ENCODE measurements at regions not wholly inside any gene's neighbourhood (a gene's known extent, or its start where the extent isn't known, plus 50 kb on each side); places are given as distances from the start of the nearest gene placed in this dataset.

GRCh38 chr11:122345586-122345985, 229.6 kb upstream of the BLID start:
- TF ChIP-seq RAD21 (IDR thresholded peaks at IDR 0.05; ENCODE audit: low read length) (no peak), CTCF (conservative IDR thresholded peaks at IDR 0.05; ENCODE audit: low read depth, low read length) (no peak), POLR2A (IDR thresholded peaks at IDR 0.05; ENCODE audit: low read depth, low read length) (no peak), MAZ (IDR thresholded peaks at IDR 0.05; ENCODE audit: borderline replicate concordance, low read depth, low read length) (no peak), NFE2L2 (IDR thresholded peaks at IDR 0.05; ENCODE audit: low read depth, low read length) (no peak), USF2 (IDR thresholded peaks at IDR 0.05; ENCODE audit: low read depth, low read length) (no peak), CEBPB (IDR thresholded peaks at IDR 0.05; ENCODE audit: low read depth, low read length) (no peak), MXI1 (IDR thresholded peaks at IDR 0.05; ENCODE audit: borderline replicate concordance, low read depth, low read length) (no peak), CHD1 (IDR thresholded peaks at IDR 0.05; ENCODE audit: low read depth, low read length) (no peak)
